DOHH2 (cell line): ENCODE measurements at regions not wholly inside any gene's neighbourhood (a gene's known extent, or its start where the extent isn't known, plus 50 kb on each side); places are given as distances from the start of the nearest gene placed in this dataset.

Experiments used
- H3F3A ChIP-seq: fragments of 200-600 bp; sonication (generic), shearing (Covaris generic); 2 replicates; pipeline ENCODE4 v1.6.0; 2016; ENCODE audit warnings: antibody characterized with exemption, mild to moderate bottlenecking; ENCODE audit not compliant: control insufficient read depth, insufficient read depth
- H3K27ac ChIP-seq: fragments of 200-600 bp; sonication (generic); 2 replicates; pipeline ENCODE4 v1.5.1; 2014; ENCODE audit warnings: low read depth, mild to moderate bottlenecking, low read length, moderate library complexity
- H3K27me3 ChIP-seq: fragments of 200-600 bp; sonication (generic); 2 replicates; pipeline ENCODE4 v1.6.1; 2014; ENCODE audit warnings: mild to moderate bottlenecking, low read length, mixed read lengths; ENCODE audit not compliant: control insufficient read depth
- H3K36me3 ChIP-seq: fragments of 200-600 bp; sonication (generic); 2 replicates; pipeline ENCODE4 v1.6.1; 2014; ENCODE audit warnings: mild to moderate bottlenecking, low read length, moderate library complexity, mixed read lengths; ENCODE audit not compliant: control insufficient read depth
- H3K4me1 ChIP-seq: fragments of 200-600 bp; sonication (generic); 2 replicates; pipeline ENCODE4 v1.6.1; 2014; ENCODE audit warnings: mild to moderate bottlenecking, low read length, mixed read lengths; ENCODE audit not compliant: control insufficient read depth
- H3K4me2 ChIP-seq: fragments of 200-600 bp; sonication (generic); 2 replicates; pipeline ENCODE4 v1.6.0; 2014; ENCODE audit warnings: mild to moderate bottlenecking, low read length, moderate library complexity
- H3K4me3 ChIP-seq: fragments of 200-600 bp; sonication (generic); 2 replicates; pipeline ENCODE4 v1.5.1; 2014; ENCODE audit warnings: mild to moderate bottlenecking, low read length, mixed read lengths
- H3K79me2 ChIP-seq: fragments of 200-600 bp; sonication (generic); 2 replicates; pipeline ENCODE4 v1.6.1; 2014; ENCODE audit warnings: mild to moderate bottlenecking, low read length, mixed read lengths; ENCODE audit not compliant: control insufficient read depth
- H3K9me2 ChIP-seq: fragments of 200-600 bp; sonication (generic); replicated peaks from 2 replicates; pipeline ENCODE4 v1.6.1; 2014; ENCODE audit warnings: mild to moderate bottlenecking, low read length, mixed read lengths; ENCODE audit not compliant: control insufficient read depth
- H3K9me3 ChIP-seq: fragments of 200-600 bp; sonication (generic); 2 replicates; pipeline ENCODE4 v1.6.1; 2014; ENCODE audit warnings: antibody characterized with exemption, low read length, mixed read lengths; ENCODE audit not compliant: control insufficient read depth, insufficient read depth
- H4K20me1 ChIP-seq: fragments of 200-600 bp; sonication (generic); 2 replicates; pipeline ENCODE4 v1.6.0; 2014; ENCODE audit warnings: low read depth, mild to moderate bottlenecking, antibody characterized with exemption, low read length, moderate library complexity; ENCODE audit not compliant: control insufficient read depth, insufficient read depth
- CTCF ChIP-seq: fragments of 200-600 bp; sonication (generic); IDR thresholded peaks from one replicate; pipeline ENCODE4 v1.5.1; 2014; ENCODE audit warnings: antibody characterized with exemption, mild to moderate bottlenecking, low read depth, low read length; ENCODE audit not compliant: poor library complexity, severe bottlenecking
- EZH2phosphoT487 ChIP-seq: fragments of 200-600 bp; sonication (generic); IDR thresholded peaks from 2 replicates; pipeline ENCODE4 v1.6.1; 2017; ENCODE audit warnings: borderline replicate concordance, mild to moderate bottlenecking, antibody characterized with exemption, low read length, moderate library complexity, mixed read lengths

- Histone ChIP-seq H3K36me3 (no peaks in the 10 kb centered on the region), H3K4me2 (no peak overlapping the region), H3K79me2 (no peaks in the 10 kb centered on the region), H3F3A (no peaks in the 10 kb centered on the region), H3K9me3 (peaks cover 5% of the 10 kb centered on the region; the same call in 1 of the 2 replicates), H3K27ac (no peak overlapping the region), H3K4me3 (no peak overlapping the region), H3K9me2 (no peaks in the 10 kb centered on the region), H3K4me1 (no peaks in the 10 kb centered on the region), H4K20me1 (no peaks in the 10 kb centered on the region), H3K27me3 (no peaks in the 10 kb centered on the region)
- TF ChIP-seq CTCF (no peak), EZH2phosphoT487 (no peak)
These were observed 305.7 kb downstream of the SMOC2 start for GRCh38 chr6:168746643-168747042.

GRCh38 chr6:168746013-168746412 is 305.0 kb downstream of the SMOC2 start:
- Histone ChIP-seq H3F3A (no peaks in the 10 kb centered on the region), H3K79me2 (no peaks in the 10 kb centered on the region), H3K9me3 (peaks cover 5% of the 10 kb centered on the region; the same call in 1 of the 2 replicates), H3K4me3 (no peak overlapping the region), H3K4me2 (no peak overlapping the region), H3K9me2 (no peaks in the 10 kb centered on the region), H3K36me3 (no peaks in the 10 kb centered on the region), H4K20me1 (no peaks in the 10 kb centered on the region), H3K27me3 (no peaks in the 10 kb centered on the region), H3K27ac (no peak overlapping the region), H3K4me1 (no peaks in the 10 kb centered on the region)
- TF ChIP-seq CTCF (no peak), EZH2phosphoT487 (no peak)

- no peaks in the 10 kb centered on the region for H3K79me2 ChIP-seq
- H3K36me3 ChIP-seq: no peaks in the 10 kb centered on the region
- peaks cover 5% of the 10 kb centered on the region; the same call in 1 of the 2 replicates for H3K9me3 ChIP-seq
- H3K4me2 ChIP-seq: no peak overlapping the region
- TF ChIP-seq EZH2phosphoT487 (no peak), CTCF (no peak)
- H3K4me1 ChIP-seq: no peaks in the 10 kb centered on the region
- H3F3A ChIP-seq: no peaks in the 10 kb centered on the region
- H3K9me2 ChIP-seq: no peaks in the 10 kb centered on the region
- H3K27ac ChIP-seq: no peak overlapping the region
- no peak overlapping the region for H3K4me3 ChIP-seq
- no peaks in the 10 kb centered on the region for H3K27me3 ChIP-seq
- H4K20me1 ChIP-seq: no peaks in the 10 kb centered on the region
These were observed 303.9 kb downstream of the SMOC2 start for GRCh38 chr6:168744861-168745260.
